ENCODE measurements at regions not wholly inside any gene's neighbourhood (a gene's known extent, or its start where the extent isn't known, plus 50 kb on each side); places are given as distances from the start of the nearest gene placed in this dataset.

DNA sequence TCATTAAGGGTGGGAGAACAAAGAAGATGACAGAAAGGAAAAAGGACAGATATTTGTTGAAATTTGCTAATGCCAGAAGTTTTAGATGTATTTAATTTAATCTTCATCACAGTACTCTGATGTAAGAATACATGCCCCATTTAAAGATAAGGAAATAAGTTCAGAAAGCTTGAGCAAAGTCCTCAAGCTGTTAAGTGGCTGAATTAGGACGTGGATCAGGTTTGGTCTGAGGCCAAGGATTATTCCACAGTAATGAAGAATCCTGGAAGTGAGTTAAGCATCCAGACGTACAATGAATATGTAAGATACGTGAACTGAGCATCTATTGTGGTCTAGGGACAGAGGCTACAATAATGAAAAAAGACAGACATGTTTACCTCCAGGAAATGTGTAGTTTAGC, 671.3 kb downstream of the PRELID2 start:
- no peak for DNase-seq

DNA sequence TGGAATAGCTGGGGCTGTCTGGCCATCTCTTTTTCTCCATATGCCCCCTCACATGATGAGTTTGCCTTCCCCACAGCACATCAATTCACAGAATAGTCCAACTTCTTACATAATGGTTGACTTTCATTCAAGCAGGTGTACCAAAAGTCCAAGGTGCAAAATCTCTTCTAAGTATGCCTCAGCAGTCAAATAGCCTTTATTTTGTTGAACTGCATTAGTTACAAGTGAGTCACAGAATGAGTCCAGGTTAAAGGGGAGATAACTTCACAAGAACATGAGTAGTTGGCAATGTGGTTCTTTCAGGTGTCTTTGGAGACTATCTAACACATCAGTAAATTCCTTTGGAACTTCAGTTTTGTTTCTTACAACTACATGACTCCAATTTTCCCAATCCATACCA, 672.5 kb downstream of the PRELID2 start:
- no peak for DNase-seq

DNA sequence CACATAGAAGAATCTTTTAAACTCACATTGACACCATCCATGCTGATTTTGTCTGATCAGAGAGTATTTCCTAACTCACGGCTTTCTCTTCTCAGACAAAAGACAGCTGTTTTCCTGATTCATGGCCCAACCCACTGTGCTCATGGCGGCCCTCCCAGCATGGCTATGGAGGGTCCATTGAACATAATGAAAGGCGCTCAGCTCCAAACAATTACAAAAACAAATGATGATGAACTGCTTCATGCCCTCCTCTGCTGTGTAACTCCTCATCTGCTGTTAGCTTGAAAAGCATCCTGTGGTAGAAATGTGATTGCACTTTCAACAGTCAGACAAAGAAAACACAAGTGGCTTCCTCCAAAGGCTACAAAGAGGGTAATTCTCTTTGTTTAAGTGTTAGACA, 673.8 kb downstream of the PRELID2 start:
- no peak for DNase-seq

DNA sequence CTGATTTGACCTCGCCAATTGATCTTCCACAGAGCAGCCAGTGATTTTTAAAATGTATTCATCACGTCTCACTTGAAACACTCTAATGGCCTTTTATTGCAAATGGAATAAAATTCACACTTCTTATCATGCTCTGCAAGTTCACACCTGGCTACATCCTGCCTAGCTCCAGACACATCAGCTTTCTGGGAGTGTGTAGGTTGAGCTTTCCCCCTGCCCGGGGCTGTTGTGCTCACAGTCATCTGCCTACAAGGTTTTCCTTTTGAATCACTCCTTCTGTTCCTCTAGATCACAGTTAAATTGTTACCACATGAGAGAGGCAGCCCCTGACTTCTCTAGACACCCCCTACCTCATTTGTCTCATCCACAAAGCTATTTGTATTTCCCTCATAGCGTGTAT, 674.5 kb downstream of the PRELID2 start:
- no peak for DNase-seq

DNA sequence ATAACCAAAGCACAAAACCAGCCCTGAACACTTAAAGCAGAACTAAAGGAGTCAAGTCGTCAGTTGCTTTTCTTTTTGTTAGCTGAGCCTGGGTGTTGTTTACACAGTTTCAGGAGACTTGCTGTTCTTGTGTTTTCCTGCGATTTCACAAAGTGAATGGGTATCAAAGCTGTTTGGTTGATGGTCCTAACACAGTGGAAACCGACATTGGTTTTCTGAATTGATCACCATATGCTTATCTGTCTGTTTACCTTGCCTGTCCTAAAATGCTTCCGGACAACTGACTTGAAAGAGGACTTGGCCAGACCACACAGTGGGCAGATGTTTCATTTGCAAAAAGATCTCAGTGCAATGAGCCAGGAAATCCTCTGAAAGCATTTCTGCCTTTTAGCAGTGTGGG, 676.4 kb downstream of the PRELID2 start:
- DNase-seq: no peak

DNA sequence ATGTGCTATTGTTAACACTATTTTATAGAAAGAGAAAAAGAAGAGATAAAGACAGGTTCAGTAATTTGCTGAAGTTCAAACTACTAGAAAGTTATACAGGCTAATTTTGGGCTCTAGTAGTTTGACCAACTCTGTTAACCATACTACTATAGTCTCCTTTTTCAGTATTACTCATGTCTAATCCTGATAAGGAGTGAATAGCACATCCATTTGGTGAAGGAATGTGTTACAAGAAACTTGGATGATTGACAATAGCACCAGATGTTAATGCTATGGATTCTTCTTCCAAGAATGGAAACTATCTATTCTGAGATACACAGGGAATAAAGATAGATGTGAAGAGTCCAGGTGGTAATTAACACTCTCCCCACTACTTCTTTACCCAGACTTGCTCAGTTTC, 677.3 kb downstream of the PRELID2 start:
- DNase-seq: no peak

DNA sequence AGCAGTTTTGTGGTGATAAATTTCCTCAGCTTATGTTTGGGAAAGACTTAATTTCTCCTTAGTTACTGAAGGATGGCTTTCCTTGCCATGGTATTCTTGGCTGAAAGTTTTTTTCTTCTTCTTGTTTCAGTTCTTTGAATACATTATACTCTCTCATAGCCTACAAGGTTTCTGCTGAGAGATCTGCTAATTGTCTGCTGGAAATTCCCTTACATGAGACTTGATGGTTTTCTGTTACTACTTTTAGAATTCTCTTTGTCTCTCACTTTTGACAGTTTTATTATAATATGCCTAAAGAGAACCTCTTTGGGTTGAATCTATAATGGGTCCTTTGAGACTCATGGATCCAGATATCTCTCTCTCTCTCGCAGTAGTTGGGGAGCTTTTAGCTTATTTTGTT, 693.6 kb downstream of the PRELID2 start:
- no peak for DNase-seq

DNA sequence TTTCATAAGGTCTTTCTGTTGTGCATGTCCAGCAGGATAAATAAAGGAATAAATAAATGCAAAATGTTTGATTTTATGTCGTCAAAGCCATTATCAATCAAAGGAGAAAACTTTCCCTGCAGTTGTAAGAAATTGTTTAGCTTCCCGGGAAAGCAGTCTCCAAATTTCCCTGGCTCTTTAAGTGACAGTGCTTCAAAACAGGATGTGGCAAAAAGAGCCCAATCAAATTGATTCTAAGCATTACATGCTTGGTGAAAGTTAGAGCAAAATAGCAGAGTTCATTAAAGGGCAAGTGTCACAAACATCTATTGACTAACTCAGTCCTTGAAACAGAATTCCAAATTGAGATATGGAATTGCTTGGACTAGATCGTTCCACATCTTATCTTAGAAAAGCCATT, 704.1 kb downstream of the PRELID2 start:
- no peak for DNase-seq

DNA sequence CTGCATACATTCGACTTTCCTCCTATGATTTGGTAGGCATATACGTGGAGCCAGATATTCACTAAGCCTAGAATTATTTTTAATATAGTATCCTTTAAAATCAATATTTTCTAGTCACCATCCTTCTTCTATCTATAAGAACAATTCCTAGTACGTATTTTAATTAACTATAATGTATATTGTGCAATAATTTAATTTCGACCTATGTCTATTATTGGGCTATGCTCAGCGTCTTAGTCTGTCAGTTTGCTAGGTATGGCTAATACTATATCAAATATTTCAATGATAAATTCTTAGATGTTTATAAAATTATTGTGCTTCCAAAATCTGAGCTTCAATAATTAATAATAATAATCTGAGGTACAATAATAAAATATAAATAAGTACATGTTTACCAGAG, 705.3 kb downstream of the PRELID2 start:
- no peak for DNase-seq

DNA sequence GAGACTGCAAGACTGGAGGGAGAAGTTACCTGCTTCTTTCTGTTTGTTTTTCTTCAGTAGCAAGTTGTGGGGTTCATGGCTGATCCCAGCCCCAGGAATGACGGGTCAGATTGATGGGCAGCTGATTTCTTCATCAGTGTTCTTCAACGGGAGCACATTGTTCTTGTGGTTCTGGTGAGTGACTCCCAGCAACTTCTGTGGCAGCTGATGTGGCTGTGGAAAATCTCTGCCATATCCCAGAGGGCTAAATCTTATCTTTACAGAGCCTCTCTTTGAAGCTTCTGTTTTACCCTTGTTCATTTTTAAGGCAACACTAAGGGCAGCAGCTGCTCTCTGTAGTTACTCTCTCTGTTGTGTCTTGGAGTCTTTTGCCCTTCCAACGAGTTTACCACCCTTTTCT, 710.3 kb downstream of the PRELID2 start:
- no peak for DNase-seq

DNA sequence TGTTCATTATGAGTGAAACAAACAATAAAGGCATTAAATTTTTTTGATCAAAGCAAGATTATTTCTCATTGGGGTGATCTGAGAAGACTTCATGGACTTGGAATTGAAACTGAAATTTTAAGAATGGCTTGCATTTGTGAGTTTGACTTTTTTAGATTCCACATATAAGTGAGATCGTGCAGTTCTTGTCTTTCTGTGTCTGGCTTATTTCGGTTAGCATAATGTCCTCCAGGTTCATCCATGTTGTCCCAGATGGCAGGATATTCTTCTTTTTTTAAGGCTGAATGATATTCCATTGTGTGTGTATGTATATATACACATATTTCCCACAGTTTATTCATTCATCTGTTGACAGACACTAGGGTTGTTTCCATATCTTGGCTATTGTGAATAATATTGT, 716.5 kb downstream of the PRELID2 start:
- DNase-seq: no peak

DNA sequence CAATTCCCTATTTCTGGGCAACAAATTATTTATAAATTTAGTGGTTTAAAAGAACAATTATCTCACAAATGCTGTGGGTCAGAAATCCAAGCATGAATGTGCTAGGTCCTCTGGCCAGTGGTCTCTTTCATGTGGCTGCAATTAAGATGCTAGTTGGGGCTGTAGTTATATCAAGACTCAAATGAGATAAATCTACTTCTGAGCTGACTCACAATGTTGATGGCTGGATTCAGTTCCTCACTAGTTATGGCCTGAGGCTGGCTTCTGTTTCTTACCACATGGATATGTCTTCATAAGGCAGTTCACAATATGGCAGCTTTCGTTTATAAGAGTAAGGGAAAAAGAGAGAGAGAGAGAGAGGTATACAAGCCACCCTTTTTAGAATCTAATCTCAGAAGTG, 717.0 kb downstream of the PRELID2 start:
- DNase-seq: no peak

DNA sequence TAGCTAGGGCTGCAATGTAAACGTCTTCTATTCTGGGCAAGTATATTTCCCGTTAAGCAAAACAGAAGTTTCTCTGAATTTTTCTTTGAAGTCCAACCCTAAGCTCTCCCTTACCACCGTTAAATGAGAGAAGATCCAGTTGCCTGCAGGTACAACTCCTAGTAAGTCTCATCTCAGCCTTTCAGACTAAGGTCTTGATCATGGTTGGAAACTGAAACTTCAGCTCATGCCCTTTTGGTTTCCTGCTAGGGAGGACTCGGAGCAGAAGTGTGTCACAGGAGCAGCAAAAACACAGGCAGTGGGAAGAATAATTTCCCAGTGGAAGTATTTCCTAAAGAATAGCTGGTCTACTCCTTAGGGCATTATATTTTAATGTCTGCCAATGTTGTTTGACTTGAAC, 717.9 kb downstream of the PRELID2 start:
- DNase-seq: no peak

DNA sequence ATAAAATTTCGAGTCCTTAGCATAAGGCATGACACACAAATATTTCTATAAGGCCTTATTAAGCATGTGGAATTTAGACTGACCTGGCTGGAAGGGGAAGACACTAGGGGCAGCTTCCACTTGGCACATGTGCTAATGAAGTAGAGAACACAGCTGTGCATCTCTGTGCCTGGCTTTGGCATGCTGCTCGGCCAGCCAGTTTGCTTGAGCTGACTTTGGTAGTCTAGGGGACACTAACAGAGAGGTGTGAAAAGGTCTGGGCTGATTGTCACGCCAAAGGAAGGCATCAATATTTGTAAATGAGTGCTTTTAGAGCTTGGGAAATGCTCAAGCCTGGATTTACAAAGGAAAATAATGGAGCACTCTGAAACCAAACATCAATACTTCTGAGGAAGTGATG, 723.7 kb downstream of the PRELID2 start:
- no peak for DNase-seq

DNA sequence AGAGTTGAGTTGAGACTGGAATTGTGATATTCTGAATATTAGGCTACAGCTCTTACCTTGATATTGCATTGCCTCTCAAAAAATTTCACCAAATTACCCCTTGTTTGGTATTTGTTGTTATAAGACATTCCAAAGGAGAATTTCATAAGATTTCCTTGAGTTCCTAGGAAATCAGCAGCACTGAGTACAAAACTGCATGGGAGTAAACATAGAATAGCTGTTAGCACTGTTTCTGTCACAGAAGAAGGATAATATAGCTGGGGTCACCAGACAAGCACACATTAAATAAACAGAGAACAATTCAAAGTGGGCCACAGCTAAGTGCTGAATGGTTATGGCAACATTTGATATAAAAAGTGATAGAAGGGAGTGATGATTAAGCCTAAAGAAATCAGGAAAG, 724.3 kb downstream of the PRELID2 start:
- DNase-seq: no peak

DNA sequence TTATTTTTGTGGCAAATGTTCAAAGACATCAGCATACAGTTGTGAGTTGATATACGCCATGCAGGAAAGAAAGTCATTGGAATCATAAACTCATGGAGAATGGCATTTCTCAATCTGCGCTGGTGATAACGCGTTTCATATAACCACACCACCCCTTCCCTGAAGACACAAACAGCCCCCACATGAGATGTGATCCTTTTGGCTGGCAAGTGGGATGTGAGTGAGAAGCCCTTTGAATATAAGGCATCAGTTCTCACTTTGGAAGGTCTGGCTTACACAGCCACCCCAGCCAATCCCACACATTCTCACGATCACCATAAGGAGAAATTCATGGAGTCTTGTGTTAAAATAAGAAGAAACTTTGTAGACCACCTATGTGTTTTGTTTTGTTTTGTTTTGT, 725.0 kb downstream of the PRELID2 start:
- no peak for DNase-seq

DNA sequence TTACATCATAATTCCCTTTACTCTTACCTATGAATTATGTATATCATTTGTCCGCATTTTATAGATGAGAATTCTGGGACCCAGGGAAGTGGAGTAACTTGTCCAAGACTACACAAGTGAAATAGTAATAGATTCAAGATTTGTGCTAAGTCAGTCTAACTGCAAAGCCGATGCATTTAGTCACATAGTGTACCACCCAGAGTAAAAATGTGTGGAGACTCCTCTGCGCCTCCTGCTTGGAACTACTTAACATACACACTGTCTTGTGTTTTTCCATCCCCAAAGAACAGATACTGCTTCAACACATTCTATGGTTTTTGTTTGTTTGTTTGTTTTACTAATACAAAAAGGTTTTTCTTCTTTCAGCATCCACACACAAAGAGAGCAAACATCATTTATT, 729.8 kb downstream of the PRELID2 start:
- DNase-seq: no peak

DNA sequence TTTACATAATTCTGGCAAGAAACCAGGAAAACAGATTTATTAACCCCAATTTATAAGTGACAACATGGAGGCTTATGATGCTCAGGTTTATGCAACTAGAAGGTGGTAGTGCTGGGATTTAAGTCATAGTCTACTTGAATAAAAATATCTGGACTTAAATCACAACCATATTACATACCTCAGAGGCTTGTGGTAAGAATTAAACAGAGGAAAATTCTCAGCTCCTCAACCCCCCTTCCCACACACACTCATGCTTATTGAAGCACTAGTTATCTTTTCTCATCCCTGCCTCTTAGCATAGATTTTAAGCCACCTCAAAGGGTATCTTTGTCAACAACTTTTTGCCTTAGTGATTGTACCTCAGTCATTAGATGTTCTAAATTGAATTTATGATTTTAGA, 731.0 kb downstream of the PRELID2 start:
- no peak for DNase-seq

DNA sequence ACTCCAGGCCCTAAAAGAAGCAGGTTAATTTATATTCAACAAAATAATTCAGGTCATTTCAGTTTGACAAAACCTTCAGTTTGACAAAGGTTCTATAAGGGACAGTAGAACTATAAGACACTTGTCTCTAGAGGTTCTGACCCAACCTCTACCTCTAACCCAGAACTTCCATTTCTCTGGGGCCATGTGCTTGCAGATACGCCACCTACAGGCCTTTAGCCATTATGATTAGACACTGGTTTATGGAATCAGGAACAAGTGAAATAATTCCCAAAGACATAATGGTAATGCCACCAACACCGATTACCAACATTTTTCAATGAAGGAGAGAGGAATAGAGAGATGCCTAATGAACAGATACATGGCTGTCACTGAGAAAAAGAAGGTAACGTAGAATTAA, 733.9 kb downstream of the PRELID2 start:
- DNase-seq: no peak

DNA sequence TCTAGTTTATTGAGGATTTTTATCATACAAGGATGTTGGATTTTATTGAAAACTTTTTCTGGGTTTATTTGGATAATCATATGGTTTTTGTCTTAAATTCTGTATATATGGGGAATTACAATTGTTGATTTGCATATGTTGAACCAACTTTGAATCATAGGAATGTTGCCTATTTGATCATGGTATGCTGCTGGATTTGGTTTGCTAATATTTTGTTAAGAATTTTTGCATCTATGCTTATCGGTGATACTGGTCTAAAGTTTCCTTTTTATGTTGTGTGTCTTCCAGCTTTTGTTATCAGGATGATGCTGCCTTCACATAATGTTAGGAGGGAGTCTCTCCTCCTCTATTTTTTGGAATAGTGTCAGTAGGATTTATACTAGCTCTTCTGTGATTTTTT, 745.0 kb downstream of the PRELID2 start:
- no peak for DNase-seq

DNA sequence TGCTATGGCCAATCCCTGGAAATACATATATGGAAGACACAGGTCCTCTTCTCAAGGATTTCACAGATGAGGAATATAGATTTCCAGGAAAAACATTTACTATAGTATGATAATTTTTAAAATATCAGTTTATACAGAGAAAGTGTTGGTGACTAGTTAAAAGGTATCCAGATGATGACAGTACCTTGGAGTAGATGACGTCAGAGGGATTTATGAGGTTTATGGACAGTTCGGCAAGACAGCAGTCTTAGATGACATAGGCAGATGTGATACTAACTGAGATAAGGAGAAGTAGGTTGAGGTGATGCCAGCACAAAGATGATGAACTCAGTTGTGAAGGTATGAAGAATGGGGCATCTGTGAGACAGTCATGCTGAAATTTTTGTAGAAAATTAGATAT, 750.3 kb downstream of the PRELID2 start:
- no peak for DNase-seq

DNA sequence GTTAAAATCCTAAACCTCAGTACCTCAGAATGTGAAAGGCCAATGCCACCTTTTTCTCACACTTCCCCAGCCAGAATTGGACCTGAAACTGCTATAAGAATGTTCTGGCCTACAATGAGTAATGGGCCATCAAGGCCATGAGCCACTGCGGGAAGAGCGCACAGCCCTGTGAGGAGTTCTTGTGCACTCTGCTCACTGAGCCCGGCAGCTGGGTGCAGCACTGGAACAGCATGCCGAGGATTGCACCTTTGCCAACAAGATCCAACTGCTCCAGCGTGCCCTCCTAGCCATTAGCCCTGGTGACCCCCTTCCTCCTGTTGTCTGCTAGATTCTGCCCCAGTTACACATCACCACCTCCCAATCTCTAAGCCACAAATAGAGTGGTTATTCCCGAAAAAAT, 758.1 kb downstream of the PRELID2 start:
- no peak for DNase-seq

DNA sequence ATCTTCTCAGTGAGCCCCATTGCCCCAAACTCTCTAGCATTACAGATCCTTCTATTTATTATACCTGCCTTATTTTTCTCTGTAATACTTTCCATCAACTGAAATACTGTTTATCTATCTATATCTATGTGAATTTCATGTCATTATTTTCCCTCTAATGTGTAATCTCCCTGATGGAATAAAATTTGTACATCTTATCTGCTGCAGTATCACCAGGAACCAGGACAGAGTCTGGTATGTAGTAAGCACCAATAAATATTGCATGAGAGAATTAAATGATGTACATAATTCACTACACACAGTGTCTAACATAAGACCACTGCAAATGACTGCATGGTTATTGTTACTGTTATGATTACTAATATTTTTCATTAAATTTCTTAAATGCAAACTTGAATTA, 759.1 kb downstream of the PRELID2 start:
- no peak for DNase-seq

DNA sequence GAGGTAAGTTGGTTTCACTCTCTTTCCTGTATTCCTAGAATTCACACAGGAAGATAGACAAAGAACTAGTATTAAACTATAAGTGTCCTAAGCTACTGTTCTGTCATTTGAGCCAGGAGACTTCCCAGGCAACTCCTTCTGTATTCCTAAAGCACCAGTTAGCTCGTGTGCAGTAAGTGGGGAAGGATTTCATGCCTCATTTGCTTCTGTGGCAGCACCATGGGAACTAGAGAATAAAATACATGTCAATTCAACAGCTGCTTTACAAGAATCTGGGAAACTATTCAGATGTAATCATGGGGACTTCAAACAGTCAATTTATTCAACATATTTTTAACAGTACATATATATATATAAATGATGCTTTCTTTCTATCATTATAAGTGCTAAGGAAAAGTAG, 762.3 kb downstream of the PRELID2 start:
- DNase-seq: no peak

DNA sequence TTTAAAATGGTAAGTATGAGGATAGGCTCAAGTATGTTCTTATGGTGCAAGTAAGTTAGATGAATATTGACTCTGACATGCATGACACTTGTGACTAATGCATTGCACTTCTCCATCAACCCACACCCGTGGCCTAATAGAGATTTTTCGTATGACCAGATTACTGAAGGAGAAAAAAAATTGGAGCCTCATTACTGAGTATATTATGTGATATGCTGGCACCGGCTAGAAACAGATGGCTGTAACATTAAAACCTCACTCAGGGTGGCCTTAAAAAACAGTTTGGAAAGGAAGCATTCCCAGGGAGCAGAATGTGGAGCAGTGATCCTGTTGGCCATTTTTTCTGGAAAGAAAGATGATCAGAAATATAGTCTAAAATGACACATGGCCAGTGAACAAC, 766.4 kb downstream of the PRELID2 start:
- no peak for DNase-seq

DNA sequence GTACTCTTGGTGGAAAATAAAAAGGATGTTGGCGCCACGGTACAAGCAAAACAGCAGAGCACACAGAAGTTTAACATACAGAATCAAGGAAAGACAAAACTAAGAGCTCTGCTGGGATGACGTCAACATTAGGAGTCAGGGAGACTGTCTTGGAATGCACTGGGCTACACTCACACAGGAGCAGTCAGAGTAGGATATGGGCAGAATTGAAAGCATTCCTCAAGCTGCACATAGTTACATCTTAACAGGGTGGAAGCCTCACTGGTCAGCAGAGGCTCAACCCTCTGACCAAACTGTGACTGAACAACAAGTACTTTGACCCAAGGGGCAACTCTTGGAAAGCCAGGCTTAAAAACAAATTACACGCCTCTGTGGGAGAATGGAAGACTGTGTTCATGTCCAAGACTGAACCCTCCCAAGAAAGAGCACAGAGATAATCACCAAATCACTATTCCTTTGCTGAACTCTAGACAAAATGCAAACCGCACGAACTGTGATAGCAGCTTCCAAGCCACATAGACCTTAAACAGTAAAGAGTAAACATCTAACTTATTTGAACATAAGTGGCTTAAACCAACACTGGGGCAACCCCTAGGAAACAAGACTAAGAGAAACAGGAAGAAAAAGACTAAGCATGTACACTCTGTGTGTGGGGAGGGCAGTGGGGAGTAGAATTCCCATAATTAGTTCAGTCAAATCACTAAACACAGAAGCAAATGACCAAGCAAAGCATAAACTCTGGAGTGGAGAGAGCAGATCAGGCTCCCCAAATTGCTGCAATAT, 772.7 kb downstream of the PRELID2 start:
- no peak for DNase-seq

All from NCI-H1105 (cell line).